ENCODE measurements at regions not wholly inside any gene's neighbourhood (a gene's known extent, or its start where the extent isn't known, plus 50 kb on each side); places are given as distances from the start of the nearest gene placed in this dataset.

DNA sequence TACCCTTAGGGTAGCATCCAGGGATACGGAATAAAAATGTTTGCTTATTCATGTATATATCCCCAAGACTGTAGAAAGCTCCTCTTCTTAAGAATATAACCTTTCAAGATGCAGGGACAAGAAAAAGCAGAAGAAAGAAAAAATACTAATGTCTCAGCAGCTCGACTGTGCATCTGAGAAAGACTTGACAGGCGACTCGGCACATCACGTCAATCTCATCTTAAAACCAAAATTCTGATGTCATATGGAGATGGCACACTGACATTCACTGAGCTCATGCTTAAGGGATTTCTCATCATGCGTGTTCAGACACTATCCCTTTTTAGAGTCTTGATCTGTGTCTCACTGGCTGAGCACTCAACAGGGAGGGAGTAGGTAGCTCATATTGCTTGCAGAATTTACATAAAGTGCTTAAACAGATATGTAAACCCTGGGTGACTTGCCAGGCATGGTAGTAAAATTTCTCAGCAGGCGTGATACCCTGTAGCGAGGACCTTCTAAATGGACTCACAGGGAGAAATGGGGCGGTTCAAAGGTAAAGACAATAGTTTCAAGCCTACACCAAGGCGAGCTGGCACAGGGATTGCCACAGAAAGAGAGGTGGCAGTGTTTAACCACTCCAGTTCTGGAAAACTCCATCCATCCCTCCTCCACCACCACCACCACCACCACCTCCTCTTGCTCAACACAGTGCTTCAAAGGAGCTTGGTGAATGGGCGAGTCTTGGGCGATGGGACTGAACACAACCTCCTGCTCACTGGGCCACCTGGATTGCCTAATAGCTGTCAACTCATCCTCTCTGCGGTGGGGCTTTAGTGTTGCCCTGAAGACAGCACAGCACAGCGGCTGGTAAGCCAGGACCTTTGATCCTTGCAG is 330.5 kb downstream of the TFAP2A start:
- Histone ChIP-seq H3K4me3 (no peak overlapping the region), H3K27ac (no peak overlapping the region), H3K36me3 (no peaks in the 10 kb centered on the region), H3K9me3 (no peaks in the 10 kb centered on the region), H3K4me1 (no peaks in the 10 kb centered on the region), H3K27me3 (replicated peaks in 1 of 7) (no peaks in the 10 kb centered on the region)
- intact Hi-C loops (cut with DNase I; ENCODE audit: low total_unique reads): no loop called here
- TF ChIP-seq POLR2A (IDR thresholded peaks at IDR 0.05) (no peak), POLR2AphosphoS5 (IDR thresholded peaks at IDR 0.05) (no peak)
- TF ChIP-seq, protein P1, sequence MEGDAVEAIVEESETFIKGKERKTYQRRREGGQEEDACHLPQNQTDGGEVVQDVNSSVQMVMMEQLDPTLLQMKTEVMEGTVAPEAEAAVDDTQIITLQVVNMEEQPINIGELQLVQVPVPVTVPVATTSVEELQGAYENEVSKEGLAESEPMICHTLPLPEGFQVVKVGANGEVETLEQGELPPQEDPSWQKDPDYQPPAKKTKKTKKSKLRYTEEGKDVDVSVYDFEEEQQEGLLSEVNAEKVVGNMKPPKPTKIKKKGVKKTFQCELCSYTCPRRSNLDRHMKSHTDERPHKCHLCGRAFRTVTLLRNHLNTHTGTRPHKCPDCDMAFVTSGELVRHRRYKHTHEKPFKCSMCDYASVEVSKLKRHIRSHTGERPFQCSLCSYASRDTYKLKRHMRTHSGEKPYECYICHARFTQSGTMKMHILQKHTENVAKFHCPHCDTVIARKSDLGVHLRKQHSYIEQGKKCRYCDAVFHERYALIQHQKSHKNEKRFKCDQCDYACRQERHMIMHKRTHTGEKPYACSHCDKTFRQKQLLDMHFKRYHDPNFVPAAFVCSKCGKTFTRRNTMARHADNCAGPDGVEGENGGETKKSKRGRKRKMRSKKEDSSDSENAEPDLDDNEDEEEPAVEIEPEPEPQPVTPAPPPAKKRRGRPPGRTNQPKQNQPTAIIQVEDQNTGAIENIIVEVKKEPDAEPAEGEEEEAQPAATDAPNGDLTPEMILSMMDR (IDR thresholded peaks at IDR 0.05 in 8 of 11, conservative IDR thresholded peaks at IDR 0.05 in 3 of 11): no peak
- DNase-seq: no peak
- WGBS, 5 donors: 78 to 89% (median 80%) methylated on average over 14 of the region's 14 CpGs

DNA sequence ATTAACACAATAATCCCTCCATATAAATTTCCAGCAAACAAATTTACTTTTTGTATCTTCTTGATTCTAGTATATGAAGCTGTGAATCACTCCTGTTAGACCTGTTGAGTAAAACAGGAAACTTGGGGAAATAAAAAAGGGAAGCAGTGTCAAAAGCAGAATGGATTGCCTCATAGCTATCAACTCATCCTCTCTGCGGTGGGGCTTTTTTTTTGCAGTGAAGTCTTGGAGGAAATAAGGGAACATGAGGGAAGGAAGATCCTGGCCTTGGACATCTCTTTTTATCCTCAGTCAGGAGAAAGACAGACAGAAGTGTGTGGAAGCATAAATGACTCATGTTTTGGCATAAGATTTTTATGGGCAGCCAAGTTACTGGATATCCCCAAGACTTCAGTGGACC is 332.5 kb downstream of the TFAP2A start:
- TF ChIP-seq POLR2AphosphoS5 (IDR thresholded peaks at IDR 0.05) (no peak), POLR2A (IDR thresholded peaks at IDR 0.05) (no peak)
- TF ChIP-seq, protein P1 (IDR thresholded peaks at IDR 0.05 in 8 of 11, conservative IDR thresholded peaks at IDR 0.05 in 3 of 11): no peak
- Histone ChIP-seq H3K9me3 (no peaks in the 10 kb centered on the region), H3K27me3 (replicated peaks in 1 of 7) (no peaks in the 10 kb centered on the region), H3K4me1 (no peaks in the 10 kb centered on the region), H3K36me3 (no peaks in the 10 kb centered on the region), H3K4me3 (no peak overlapping the region), H3K27ac (peak overlapping the region in 1 of 8 donors; percentile 38)
- intact Hi-C loops (cut with DNase I; ENCODE audit: low total_unique reads): no loop called here
- 7 to 26% (median 11%) methylated on average over 1 of the region's 1 CpG for WGBS, 5 donors
- DNase-seq: no peak

DNA sequence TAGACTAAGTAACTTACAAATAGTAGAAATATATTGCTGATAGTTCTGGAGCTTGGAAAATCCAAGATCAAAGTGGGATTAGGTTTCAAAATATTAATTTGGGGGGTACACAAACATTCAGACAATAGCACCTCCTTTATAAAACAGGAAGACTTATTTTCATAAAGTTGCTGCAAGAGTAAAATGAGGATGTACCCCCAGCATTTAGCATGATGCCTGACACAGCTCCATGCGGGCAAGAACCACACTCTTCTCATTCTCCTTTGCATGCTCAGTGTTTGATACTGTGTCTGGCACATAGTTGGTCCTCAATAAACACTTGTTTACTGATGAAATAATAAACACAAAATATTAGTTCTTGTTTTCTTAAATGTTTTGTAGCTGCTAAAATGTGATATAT is 332.9 kb downstream of the TFAP2A start:
- no peaks in the 10 kb centered on the region for H3K36me3 ChIP-seq
- H3K27me3 ChIP-seq (replicated peaks in 1 of 7): no peaks in the 10 kb centered on the region
- H3K4me3 ChIP-seq: no peak overlapping the region
- DNase-seq: no peak
- no peak for TF ChIP-seq POLR2A (IDR thresholded peaks at IDR 0.05)
- H3K27ac ChIP-seq: peak overlapping the region in 1 of 8 donors; percentile 38
- WGBS, 5 donors: 27 to 67% (median 54%) methylated on average over 1 of the region's 1 CpG
- H3K9me3 ChIP-seq: no peaks in the 10 kb centered on the region
- no peaks in the 10 kb centered on the region for H3K4me1 ChIP-seq
- intact Hi-C loops (cut with DNase I; ENCODE audit: low total_unique reads): no loop called here

DNA sequence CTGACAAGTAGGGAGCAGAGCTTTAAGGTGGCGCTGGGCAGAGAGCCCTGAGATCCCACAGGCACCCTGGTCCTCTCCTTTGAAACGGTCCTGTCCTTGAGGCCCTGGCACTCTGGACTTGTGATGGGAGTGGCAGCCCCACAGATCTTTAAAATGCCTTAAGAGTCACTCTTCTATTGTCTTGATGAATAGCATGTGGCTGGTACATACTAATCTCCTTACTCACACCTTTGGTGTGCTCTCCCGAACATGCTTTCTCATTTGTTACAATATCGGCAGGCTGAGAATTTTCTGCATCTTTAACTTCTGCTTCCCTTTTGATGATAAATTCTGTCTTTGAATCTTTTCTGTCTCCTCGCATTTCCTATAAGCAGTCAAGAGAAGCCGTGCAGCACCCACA is 333.8 kb downstream of the TFAP2A start:
- Histone ChIP-seq H3K27me3 (replicated peaks in 1 of 7) (no peaks in the 10 kb centered on the region), H3K4me1 (no peaks in the 10 kb centered on the region), H3K36me3 (no peaks in the 10 kb centered on the region), H3K4me3 (no peak overlapping the region), H3K27ac (no peak overlapping the region), H3K9me3 (no peaks in the 10 kb centered on the region)
- no peak for DNase-seq
- TF ChIP-seq, protein P1 (IDR thresholded peaks at IDR 0.05 in 8 of 11, conservative IDR thresholded peaks at IDR 0.05 in 3 of 11): no peak
- TF ChIP-seq POLR2AphosphoS5 (IDR thresholded peaks at IDR 0.05) (no peak), POLR2A (IDR thresholded peaks at IDR 0.05) (no peak)
- intact Hi-C loops (cut with DNase I; ENCODE audit: low total_unique reads): no loop called here
- 76 to 86% (median 80%) methylated on average over 6 of the region's 6 CpGs for WGBS, 5 donors

Measured in spleen (tissue), 11 donors.